HG03521 (cell line): ENCODE measurements at regions not wholly inside any gene's neighbourhood (a gene's known extent, or its start where the extent isn't known, plus 50 kb on each side); places are given as distances from the start of the nearest gene placed in this dataset.
"Not testable (repeated sequence)": the region's sequence is repeated elsewhere in the genome, so short reads cannot be mapped to it uniquely, and the experiment has no call there.

ENCODE experiments used
- ATAC-seq: cut with Tn5 transposase; IDR thresholded peaks from one replicate; pipeline ENCODE4 v1.9.1; 2021; ENCODE audit warnings: mild to moderate bottlenecking, moderate library complexity; ENCODE audit not compliant: unreplicated experiment

GRCh38 chr2:88396209-88396608 lies 56.3 kb downstream of the FOXI3 start:
- no peak for ATAC-seq

- no peak for ATAC-seq
Observed at GRCh38 chr2:88377641-88377991, 74.9 kb downstream of the FOXI3 start.

GRCh38 chr2:88372042-88372441 lies 80.5 kb downstream of the FOXI3 start:
- no peak for ATAC-seq

GRCh38 chr2:88365408-88365807 lies 87.1 kb downstream of the FOXI3 start:
- ATAC-seq = not testable (repeated sequence)

GRCh38 chr2:88355486-88355885 lies 97.0 kb downstream of the FOXI3 start:
- ATAC-seq = no peak

- no peak for ATAC-seq
Observed at GRCh38 chr2:88351249-88351601, 101.3 kb downstream of the FOXI3 start.

GRCh38 chr2:88350331-88351248 lies 101.9 kb downstream of the FOXI3 start:
- ATAC-seq = no peak

- ATAC-seq = no peak
Observed at GRCh38 chr2:88345842-88346241, 106.7 kb downstream of the FOXI3 start.

- ATAC-seq = no peak
Observed at GRCh38 chr2:88342749-88343148, 109.7 kb downstream of the FOXI3 start.

- ATAC-seq = no peak
Observed at GRCh38 chr2:88334418-88334817, 118.1 kb downstream of the FOXI3 start.

- no peak for ATAC-seq
Observed at GRCh38 chr2:88331239-88331638, 121.3 kb downstream of the FOXI3 start.

- peak; percentile 61 for ATAC-seq
Observed at GRCh38 chr2:88329815-88330603, 122.5 kb downstream of the FOXI3 start.

GRCh38 chr2:88321449-88322248 lies 130.8 kb downstream of the FOXI3 start:
- no peak for ATAC-seq

- ATAC-seq = no peak
Observed at GRCh38 chr2:88320076-88320773, 132.3 kb downstream of the FOXI3 start.

GRCh38 chr2:88318956-88319330 lies 133.6 kb downstream of the FOXI3 start:
- ATAC-seq = no peak

- ATAC-seq = no peak
Observed at GRCh38 chr2:88318071-88318955, 134.2 kb downstream of the FOXI3 start.

GRCh38 chr2:88310787-88311186 lies 140.6 kb downstream of the THNSL2 start:
- ATAC-seq = no peak

- no peak for ATAC-seq
Observed at GRCh38 chr2:88307817-88308216, 137.7 kb downstream of the THNSL2 start.

- no peak for ATAC-seq
Observed at GRCh38 chr2:88303865-88304264, 133.7 kb downstream of the THNSL2 start.

- ATAC-seq = no peak
Observed at GRCh38 chr2:88296247-88296646, 126.1 kb downstream of the THNSL2 start.
